T-helper 2 cell treated with Interferon-gamma antibody and Interleukin-4, amounts not matched to agents 100 ng/mL and 5 ng/mL, for 36 hours (primary cell): ENCODE measurements at regions not wholly inside any gene's neighbourhood (a gene's known extent, or its start where the extent isn't known, plus 50 kb on each side); places are given as distances from the start of the nearest gene placed in this dataset.
"Not testable (repeated sequence)": the region's sequence is repeated elsewhere in the genome, so short reads cannot be mapped to it uniquely, and the experiment has no call there.

Experiments used
- intact Hi-C: fragments of 100-400 bp; cut with micrococcal nuclease; formaldehyde crosslinking; loops from one replicate; pipeline ENCODE4 v1.15.1; 2023

GRCh38 chr6:100322886-100323285 is 141.8 kb downstream of the SIM1 start:
- intact Hi-C loops, result no loop called here

- intact Hi-C loops, result no loop called here
Observed at GRCh38 chr6:100320686-100321085, 144.0 kb downstream of the SIM1 start.

GRCh38 chr6:100317031-100317430 is 147.7 kb downstream of the SIM1 start:
- intact Hi-C loops, result no loop called here

GRCh38 chr6:100314186-100314585 is 150.5 kb downstream of the SIM1 start:
- intact Hi-C loops, result no loop called here

DNA sequence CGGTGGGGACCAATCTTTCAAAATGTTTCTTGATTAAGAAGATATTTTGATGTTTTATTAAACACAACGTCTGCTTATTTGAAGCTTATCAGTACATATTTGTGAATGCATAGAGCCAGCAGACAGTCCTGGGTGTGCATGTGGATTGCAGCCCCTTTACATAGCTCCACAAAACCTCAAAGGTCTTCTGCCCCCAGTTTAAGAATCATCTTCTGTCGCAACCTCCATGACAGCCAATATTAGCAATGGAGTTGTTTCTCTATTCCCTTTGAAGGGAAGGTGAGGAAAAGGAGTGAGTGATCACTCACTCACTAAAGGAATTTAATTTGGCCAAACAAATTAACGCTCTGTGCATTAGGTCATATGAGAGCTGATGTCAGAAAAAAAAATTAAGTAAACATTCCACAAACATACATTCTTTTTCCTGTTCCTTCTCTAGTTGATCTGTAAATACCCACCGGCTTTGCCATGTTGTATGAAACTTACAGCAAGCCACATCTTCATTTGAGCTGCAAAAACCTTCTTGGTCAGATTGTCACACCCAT is 152.9 kb downstream of the SIM1 start:
- intact Hi-C loops, result no loop called here

DNA sequence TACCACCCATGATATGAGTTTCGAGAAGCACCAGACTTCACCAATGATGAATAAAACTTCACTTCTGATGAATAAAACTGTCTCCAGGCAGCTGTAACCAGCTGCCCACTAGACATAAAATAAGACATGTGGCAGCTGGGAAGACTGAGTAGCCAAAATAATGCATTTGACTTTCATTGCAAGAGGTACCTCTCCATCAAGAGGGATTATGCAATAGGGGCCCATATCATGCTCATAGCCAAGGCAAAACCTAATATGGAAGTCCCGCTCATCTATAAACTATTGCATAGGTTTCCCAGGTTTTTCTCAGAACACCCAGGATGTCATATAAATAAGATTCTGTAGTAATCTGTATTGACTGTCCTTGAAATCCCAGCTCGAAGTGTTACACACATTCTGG is 155.5 kb downstream of the SIM1 start:
- intact Hi-C loops, result loop anchor here (10.0 kb wide), 1 partner anchor 194 kb away; no protein-coding TSS in a partner anchor

DNA sequence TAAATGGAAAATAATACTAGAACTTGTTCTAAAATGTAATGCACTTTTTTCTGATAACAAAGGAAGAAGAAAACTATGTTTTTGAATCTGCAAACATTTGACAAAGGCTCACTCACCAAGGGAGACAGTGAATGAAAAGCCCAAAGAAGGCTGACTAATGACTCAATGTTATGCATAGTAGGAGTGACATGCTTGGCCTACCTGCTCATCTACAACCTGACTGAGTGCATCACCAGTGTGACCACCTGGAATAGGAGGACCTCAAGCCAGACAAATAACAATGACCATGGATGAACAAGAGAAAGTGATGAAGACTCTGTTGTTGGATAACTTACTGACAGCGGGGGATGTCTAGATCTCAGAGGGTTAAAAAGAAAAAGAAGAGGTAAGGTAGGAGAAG is 157.2 kb downstream of the SIM1 start:
- intact Hi-C loops, result loop anchor here (10.0 kb wide), 1 partner anchor 193 kb away; no protein-coding TSS in a partner anchor

DNA sequence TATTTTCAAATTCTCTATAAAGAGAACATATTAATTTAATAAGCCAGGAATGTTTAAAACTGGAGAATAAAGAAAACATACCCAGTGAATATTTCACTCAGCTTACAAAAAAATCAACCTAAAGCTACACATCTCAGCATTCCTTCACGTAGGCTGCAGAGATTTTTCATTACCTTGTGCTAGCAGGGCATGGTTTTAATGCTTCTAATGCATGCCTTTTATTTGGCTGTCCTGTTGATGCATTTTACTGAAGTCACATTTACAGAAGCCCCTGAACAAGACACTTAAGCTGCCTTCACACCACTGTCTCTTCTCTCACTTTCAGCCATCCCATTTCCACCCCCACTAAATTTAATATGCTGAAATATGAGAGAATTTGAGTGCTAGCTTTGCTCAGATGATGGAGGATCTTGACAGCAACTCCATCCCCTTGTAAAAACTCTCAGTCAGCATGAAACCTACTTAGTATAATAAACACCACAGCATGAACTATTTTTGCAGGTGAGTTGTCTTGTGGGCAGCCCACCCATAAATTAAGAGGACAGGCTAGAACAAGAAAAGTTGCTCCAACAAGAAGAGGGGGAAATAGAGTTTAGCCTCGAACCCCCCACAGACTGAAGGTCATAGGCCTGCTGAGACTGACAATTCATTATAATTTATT is 159.4 kb downstream of the SIM1 start:
- intact Hi-C loops, result loop anchor here (10.0 kb wide), 1 partner anchor 191 kb away; no protein-coding TSS in a partner anchor

- intact Hi-C loops, result loop anchor here (10.0 kb wide), 1 partner anchor 190 kb away; no protein-coding TSS in a partner anchor
Observed at GRCh38 chr6:100304575-100304974, 160.1 kb downstream of the SIM1 start.

DNA sequence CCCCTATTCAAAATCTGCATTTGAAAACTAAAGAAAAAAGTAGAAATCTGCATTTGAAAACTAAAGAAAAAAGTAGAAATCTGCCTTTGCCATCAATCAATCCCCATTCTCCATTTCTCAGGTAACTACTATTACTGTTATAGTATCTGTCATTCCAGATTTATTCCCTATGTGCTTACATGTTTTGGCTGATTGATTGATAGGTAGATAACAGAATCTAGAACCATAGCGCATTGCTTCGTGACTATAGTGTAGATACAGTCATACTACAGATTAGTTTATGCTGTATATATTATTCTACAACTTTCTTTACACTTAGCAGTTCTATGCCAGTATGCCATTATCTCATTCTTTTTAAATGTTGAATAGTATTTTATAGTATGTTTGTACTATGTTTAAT is 163.0 kb downstream of the SIM1 start:
- intact Hi-C loops, result loop anchor here (10.0 kb wide), 1 partner anchor 187 kb away; no protein-coding TSS in a partner anchor

GRCh38 chr6:100300221-100300736 is 164.4 kb downstream of the SIM1 start:
- intact Hi-C loops, result loop anchor here (10.0 kb wide), 1 partner anchor 185 kb away; no protein-coding TSS in a partner anchor

- intact Hi-C loops, result no loop called here
Observed at GRCh38 chr6:100296810-100297544, 167.7 kb downstream of the SIM1 start.

DNA sequence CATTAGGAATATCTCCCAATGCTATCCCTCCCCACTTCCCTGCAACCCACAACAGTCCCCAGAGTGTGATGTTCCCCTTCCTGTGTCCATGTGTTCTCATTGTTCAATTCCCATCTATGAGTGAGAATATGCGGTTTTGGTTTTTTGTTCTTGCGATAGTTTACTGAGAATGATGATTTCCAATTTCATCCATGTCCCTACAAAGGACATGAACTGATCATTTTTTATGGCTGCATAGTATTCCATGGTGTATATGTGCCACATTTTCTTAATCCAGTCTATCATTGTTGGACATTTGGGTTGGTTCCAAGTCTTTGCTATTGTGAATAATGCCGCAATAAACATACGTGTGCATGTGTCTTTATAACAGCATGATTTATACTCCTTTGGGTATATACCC is 169.5 kb downstream of the SIM1 start:
- intact Hi-C loops, result not testable (repeated sequence)

GRCh38 chr6:100289285-100289684 is 175.4 kb downstream of the SIM1 start:
- intact Hi-C loops, result no loop called here

GRCh38 chr6:100288311-100288710 is 176.4 kb downstream of the SIM1 start:
- intact Hi-C loops, result no loop called here

GRCh38 chr6:100283285-100283684 is 181.4 kb downstream of the SIM1 start:
- intact Hi-C loops, result no loop called here

DNA sequence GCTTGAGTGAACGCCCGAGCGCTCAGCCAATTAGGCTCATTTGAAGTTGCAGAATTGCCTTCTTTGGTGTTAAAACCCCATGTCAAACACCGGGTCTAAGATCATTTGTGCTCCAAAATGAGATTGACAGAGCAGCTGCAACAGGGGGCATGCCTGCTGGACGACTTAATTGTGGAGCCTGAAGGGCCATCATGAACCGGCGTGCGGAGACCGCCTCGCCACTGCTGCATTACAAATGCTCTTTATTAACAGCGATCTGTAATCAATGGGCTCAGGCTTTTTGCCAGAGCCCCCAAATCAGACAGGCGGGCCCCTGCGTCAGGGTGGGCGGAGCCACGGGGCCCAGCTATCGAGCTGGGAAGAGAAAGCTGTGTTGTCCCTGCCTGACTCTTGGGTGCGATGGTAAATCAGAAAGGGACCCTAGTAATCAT is 183.2 kb downstream of the SIM1 start:
- intact Hi-C loops, result no loop called here

GRCh38 chr6:100276311-100277057 is 188.2 kb downstream of the SIM1 start:
- intact Hi-C loops, result no loop called here

GRCh38 chr6:100274147-100274546 is 190.6 kb downstream of the SIM1 start:
- intact Hi-C loops, result no loop called here

DNA sequence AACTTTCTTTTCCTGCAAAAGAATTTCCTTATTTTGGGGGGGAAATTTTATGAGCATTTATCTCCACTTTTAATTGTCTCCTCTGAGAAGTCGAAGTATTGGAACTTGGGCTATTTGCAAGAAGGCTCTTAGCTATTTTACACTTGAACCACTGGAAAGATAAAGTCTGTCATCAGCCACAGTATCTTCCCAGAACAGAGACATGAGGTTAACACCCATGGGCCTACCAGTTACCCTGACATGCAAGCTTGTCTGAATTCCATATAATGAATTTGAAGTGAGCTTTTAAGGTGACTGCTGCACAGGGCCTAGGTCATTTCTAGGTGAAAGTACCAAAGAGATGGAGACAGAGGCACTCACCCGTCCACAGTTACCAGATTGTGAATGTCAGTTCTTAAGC is 193.1 kb downstream of the SIM1 start:
- intact Hi-C loops, result no loop called here

DNA sequence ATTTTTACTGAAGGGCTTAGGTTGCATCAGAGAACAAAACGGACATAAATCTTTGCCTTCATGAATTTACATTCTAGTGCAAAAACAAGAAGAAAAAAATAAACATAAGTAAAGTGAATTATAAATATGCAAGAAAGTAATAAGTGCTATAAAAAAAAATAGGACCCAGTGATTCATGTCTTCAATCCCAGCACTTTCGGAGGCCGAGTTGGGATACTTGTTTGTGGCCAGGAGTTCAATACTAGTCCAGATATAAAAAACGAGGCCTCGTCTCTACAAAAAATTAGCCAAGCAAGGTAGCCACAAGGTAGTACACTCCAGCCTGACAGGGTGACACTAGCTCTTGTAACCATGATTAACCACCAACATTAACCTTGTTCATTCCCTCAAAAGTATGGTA is 193.5 kb downstream of the SIM1 start:
- intact Hi-C loops, result no loop called here
